GM12874 (cell line): ENCODE measurements at regions not wholly inside any gene's neighbourhood (a gene's known extent, or its start where the extent isn't known, plus 50 kb on each side); places are given as distances from the start of the nearest gene placed in this dataset.

ENCODE experiments used
- TF ChIP-seq, protein P1 (sequence below): IDR thresholded peaks from 2 replicates; pipeline ENCODE4 v1.5.1; 2011; ENCODE audit warnings: low read depth, mild to moderate bottlenecking, control low read depth, low read length, moderate library complexity; ENCODE audit not compliant: insufficient read depth

DNA sequence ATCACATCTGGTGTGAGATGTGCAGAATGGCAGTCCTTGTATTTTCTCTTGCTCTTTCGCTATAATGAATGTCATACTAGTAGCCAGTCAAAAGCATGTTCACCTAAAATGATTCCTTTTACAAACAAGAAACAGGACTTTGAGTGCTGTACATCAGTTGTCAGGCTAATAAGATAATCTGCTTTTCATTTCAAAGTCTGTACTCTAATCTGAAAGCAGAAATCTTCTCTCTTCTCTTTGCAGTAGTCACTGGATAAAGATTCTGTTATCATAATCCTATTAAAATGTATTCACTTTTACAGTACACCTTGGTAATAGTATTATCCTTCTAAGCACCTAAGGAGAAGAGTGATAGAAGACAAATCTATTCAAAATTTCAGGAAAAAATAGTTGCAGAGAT lies 300.1 kb downstream of the MFSD1 start:
- TF ChIP-seq, protein P1, sequence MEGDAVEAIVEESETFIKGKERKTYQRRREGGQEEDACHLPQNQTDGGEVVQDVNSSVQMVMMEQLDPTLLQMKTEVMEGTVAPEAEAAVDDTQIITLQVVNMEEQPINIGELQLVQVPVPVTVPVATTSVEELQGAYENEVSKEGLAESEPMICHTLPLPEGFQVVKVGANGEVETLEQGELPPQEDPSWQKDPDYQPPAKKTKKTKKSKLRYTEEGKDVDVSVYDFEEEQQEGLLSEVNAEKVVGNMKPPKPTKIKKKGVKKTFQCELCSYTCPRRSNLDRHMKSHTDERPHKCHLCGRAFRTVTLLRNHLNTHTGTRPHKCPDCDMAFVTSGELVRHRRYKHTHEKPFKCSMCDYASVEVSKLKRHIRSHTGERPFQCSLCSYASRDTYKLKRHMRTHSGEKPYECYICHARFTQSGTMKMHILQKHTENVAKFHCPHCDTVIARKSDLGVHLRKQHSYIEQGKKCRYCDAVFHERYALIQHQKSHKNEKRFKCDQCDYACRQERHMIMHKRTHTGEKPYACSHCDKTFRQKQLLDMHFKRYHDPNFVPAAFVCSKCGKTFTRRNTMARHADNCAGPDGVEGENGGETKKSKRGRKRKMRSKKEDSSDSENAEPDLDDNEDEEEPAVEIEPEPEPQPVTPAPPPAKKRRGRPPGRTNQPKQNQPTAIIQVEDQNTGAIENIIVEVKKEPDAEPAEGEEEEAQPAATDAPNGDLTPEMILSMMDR = no peak

DNA sequence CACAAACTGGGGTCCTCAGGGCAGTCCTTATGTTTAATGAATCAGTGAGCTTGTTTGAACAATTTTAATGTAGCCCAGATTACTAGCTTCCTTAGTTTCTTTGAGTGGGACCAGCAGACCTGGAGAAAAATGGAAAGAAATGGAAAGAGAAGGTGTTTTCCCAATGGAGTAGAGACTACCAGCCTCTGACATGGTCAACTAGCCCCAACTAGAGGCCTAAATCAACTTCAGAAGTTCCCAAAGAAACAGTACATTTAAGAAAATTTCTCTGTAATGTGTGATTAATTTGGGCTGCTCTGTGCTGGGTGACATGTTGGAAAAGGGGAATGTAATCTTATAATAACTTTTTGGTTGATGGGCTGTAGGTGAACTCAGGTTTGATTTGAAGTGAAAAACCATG lies 310.9 kb downstream of the MFSD1 start:
- TF ChIP-seq, protein P1 = no peak

DNA sequence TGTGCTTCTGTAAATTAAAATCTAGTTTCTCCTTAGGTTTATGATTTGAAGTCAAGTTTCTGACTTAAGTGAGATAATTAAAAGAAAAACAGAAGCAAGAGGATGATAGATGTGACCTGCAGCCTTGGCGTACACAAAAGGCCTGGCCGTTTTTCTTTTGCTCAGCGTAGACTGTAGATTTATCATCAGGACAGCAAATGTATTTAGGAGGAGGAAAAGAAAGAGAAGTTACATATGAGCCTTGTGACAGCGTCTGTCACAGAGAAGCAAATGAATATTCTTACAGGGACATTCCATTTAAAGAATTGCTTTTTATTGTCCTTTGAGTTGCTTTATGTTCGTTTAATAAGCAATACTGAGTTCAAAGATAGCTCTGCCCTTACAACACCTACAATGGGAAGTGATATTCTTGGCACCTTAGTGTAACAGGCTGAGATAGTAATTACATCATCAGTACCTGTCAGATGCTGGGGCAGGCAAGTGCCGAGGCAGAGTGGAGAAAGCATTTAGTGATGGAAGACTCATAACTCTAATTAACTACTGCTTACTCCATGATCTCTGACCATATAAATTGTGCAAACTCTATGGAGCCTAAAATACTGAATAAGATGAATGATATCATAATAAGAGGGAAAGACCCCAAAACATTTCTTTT lies 311.5 kb downstream of the MFSD1 start:
- TF ChIP-seq, protein P1 = no peak

DNA sequence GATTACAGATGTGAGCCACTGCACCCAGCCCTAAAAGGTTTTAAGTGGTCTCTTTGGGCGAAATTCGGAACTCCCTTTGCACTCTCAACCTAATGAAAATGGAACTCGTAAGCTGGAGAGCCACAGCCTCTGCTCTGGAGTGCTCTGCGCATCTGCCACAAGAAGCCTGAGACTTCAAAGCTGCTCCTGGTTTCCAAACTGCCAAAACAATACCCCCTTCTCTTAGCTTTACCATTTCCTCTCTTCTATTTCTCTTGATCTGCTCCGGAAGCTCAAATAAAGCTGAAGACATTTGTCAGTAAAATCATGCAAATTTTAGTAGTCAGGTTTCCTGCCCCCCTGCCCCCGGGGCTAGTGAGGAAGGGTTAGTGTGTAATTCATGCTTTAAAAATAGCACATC lies 312.7 kb downstream of the MFSD1 start:
- TF ChIP-seq, protein P1 = no peak

DNA sequence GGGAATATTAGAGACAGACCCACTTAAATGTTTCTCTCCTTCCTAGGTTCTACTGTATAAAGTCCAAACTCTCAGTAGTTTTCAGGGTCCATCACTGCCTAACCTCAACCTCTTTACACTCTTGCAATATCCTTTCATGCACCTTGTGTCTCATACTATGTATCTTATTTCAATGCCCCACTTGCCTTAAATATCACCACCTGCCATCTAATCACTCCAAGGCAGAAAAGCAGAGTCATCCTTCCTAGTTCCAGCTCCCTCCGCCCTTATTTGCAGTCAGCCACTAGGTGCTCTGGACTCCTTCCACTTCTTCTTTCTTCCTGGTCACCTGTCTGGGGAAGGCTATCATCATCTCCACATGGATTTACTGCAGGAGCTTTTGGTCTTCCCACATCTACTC lies 322.0 kb downstream of the MFSD1 start:
- TF ChIP-seq, protein P1 = no peak

DNA sequence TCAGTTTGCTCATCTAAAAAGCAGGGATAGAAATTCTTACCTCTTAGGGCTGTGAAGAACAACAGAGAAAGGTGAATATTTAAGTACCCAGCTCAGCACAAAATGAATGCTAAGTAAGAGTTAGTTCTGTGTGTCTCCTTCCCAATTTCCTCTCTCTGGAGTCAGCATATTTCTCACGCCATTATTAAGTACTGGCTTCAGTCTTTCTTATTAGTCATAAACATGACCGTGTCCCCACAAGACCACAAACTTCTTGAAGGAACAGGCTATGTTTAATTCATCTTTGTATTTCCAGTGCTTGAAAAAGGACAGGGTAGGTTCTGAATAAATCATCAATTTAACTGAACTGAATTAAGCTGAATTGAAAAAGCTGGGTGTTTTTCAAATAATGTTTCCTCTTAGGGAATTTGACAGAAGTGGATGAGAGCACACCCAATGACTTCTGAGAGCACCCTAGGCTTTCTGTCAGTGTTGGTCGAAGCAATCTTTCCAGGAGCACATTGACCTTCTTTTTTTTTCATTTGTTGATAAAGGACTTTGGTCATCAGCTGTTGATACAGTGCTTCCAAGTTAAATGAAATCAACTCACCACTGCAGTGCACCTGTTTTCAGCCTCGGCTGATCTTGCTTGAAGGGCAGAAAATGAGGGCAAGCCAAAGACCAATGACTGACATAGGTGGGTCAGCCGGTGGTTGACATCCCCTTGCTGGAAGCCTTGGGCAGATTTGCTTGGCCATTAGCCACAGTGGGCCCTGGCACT lies 324.6 kb downstream of the MFSD1 start:
- TF ChIP-seq, protein P1 = no peak

DNA sequence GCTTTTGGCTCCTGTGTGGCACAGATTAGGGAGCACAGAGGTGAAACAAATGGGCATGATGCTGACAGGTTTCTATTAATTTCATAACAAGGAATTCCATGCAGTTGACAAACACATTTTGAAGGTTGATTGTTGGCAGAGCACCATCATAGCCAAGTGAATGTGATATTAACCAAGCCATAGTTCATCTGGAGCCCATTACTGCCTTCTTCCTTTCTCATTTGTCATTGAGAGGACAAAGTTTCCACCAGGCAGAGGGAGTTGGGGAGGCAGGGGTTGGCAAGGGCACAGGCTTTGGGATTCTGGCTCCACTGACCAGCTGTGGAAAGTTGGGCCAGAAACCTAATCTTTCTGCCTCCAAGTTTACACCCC lies 325.2 kb downstream of the MFSD1 start:
- TF ChIP-seq, protein P1 = no peak
